IMR-90 (cell line): ENCODE measurements at regions not wholly inside any gene's neighbourhood (a gene's known extent, or its start where the extent isn't known, plus 50 kb on each side); places are given as distances from the start of the nearest gene placed in this dataset.

Source experiments
- ATAC-seq: fragments of 200-7000 bp; cut with Tn5 transposase; 2 replicates; pipeline ENCODE4 v1.9.1; 2020; ENCODE audit warnings: low read depth, mild to moderate bottlenecking, moderate library complexity
- BruUV-seq: library from RNA; stranded (reverse); fragments of 400-500 nt; replicated peaks from 2 replicates; lab custom pipeline; 2021; lab: Mats Ljungman, UMichigan
- CTCF ChIA-PET: fragments of 300-600 bp; formaldehyde crosslinking; extraction: SDS; loops from one replicate; lab custom pipeline; 2021; ENCODE audit warnings: antibody characterized with exemption; lab: Yijun Ruan, JAX
- POLR2A ChIA-PET: fragments of 300-600 bp; sonication (Branson Sonifier 250); formaldehyde crosslinking; loops from one replicate; lab custom pipeline; 2022; ENCODE audit warnings: antibody characterized with exemption; ENCODE audit not compliant: unreplicated experiment; lab: Charles Lee
- DNase-seq: peaks from one replicate; pipeline ENCODE4 v3.0.0; 2013
- H2AFZ ChIP-seq: replicated peaks from 2 replicates; pipeline ENCODE3; 2013; ENCODE audit warnings: low read length, mild to moderate bottlenecking; ENCODE audit not compliant: poor library complexity
- H2AK5ac ChIP-seq: 2 replicates; pipeline ENCODE4 v1.6.1; 2013; ENCODE audit warnings: low read depth, low read length, inconsistent platforms
- H2AK9ac ChIP-seq: replicated peaks from 2 replicates; pipeline ENCODE3; 2013; ENCODE audit warnings: mild to moderate bottlenecking, low read depth, low read length, moderate library complexity; ENCODE audit not compliant: poor library complexity
- H2BK120ac ChIP-seq: 2 replicates; pipeline ENCODE4 v1.6.1; 2013; ENCODE audit warnings: low read depth, low read length, inconsistent platforms
- H2BK15ac ChIP-seq: 3 replicates; pipeline ENCODE4 v1.6.1; 2013; ENCODE audit warnings: low read depth, low read length, inconsistent platforms
- H2BK20ac ChIP-seq: 2 replicates; pipeline ENCODE4 v1.6.1; 2013; ENCODE audit warnings: low read depth, mild to moderate bottlenecking, inconsistent platforms, low read length, moderate library complexity
- H2BK5ac ChIP-seq: 2 replicates; pipeline ENCODE4 v1.6.1; 2013; ENCODE audit warnings: mild to moderate bottlenecking, low read depth, low read length, inconsistent platforms; ENCODE audit not compliant: poor library complexity, severe bottlenecking
- H3K14ac ChIP-seq: replicated peaks from 2 replicates; pipeline ENCODE4 v1.6.1; 2013; ENCODE audit warnings: low read depth, low read length, inconsistent platforms
- H3K18ac ChIP-seq: 2 replicates; pipeline ENCODE4 v1.6.1; 2013; ENCODE audit warnings: low read depth, low read length, control low read depth
- H3K23ac ChIP-seq: 2 replicates; pipeline ENCODE4 v1.6.1; 2013; ENCODE audit warnings: low read depth, low read length, inconsistent platforms
- H3K27ac ChIP-seq: 2 replicates; pipeline ENCODE4 v1.5.1; 2013; ENCODE audit warnings: mild to moderate bottlenecking, control low read depth, low read length; ENCODE audit not compliant: insufficient read depth
- H3K27me3 ChIP-seq: 2 replicates; pipeline ENCODE4 v1.6.1; 2013; ENCODE audit warnings: low read length; ENCODE audit not compliant: control insufficient read depth, insufficient read depth
- H3K36me3 ChIP-seq: 2 replicates; pipeline ENCODE4 v1.6.1; 2013; ENCODE audit warnings: low read length, mixed read lengths; ENCODE audit not compliant: control insufficient read depth, insufficient read depth
- H3K4ac ChIP-seq: 2 replicates; pipeline ENCODE4 v1.6.1; 2013; ENCODE audit warnings: low read depth, low read length, inconsistent platforms
- H3K4me1 ChIP-seq: 2 replicates; pipeline ENCODE4 v1.6.1; 2013; ENCODE audit warnings: low read length, mixed read lengths; ENCODE audit not compliant: control insufficient read depth, insufficient read depth
- H3K4me2 ChIP-seq: 2 replicates; pipeline ENCODE4 v1.6.1; 2013; ENCODE audit warnings: low read depth, mild to moderate bottlenecking, control low read depth, low read length, moderate library complexity
- H3K4me3 ChIP-seq: 2 replicates; pipeline ENCODE4 v1.5.1; 2013; ENCODE audit warnings: low read depth, mild to moderate bottlenecking, control low read depth, low read length, moderate library complexity; ENCODE audit not compliant: insufficient read depth
- H3K56ac ChIP-seq: 2 replicates; pipeline ENCODE4 v1.6.1; 2013; ENCODE audit warnings: low read length, inconsistent platforms; ENCODE audit not compliant: insufficient read depth; ENCODE audit errors: extremely low read depth
- H3K79me1 ChIP-seq, 2 experiments: 2 replicates each; pipeline ENCODE4 v1.6.1; 2013; ENCODE audit warnings: low read length in 2 of 2, inconsistent platforms in 1 of 2, low read depth in 1 of 2
- H3K9ac ChIP-seq: 2 replicates; pipeline ENCODE4 v1.6.1; 2013; ENCODE audit warnings: low read depth, low read length, control low read depth
- H3K9me1 ChIP-seq: 2 replicates; pipeline ENCODE4 v1.6.1; 2013; ENCODE audit warnings: low read length, inconsistent platforms; ENCODE audit not compliant: insufficient read depth
- H3K9me3 ChIP-seq: 2 replicates; pipeline ENCODE4 v1.6.1; 2013; ENCODE audit warnings: low read length; ENCODE audit not compliant: control insufficient read depth, insufficient read depth
- H4K20me1 ChIP-seq: 2 replicates; pipeline ENCODE4 v1.6.1; 2013; ENCODE audit warnings: low read length, inconsistent platforms; ENCODE audit not compliant: insufficient read depth
- H4K5ac ChIP-seq: 2 replicates; pipeline ENCODE4 v1.6.1; 2013; ENCODE audit warnings: mild to moderate bottlenecking, low read depth, low read length, control low read depth
- H4K8ac ChIP-seq, 2 experiments: 2 replicates each; pipeline ENCODE4 v1.6.1; 2013; ENCODE audit warnings: low read depth in 2 of 2, low read length in 2 of 2, control low read depth in 1 of 2, inconsistent platforms in 1 of 2
- H4K91ac ChIP-seq: 2 replicates; pipeline ENCODE4 v1.6.1; 2013; ENCODE audit warnings: low read depth, low read length, inconsistent platforms; ENCODE audit not compliant: insufficient read depth
- BHLHE40 ChIP-seq: fragments of 150-350 bp; IDR thresholded peaks from 2 replicates; pipeline ENCODE4 v1.6.1; 2016; ENCODE audit warnings: mild to moderate bottlenecking, low read depth, low read length
- CEBPB ChIP-seq: IDR thresholded peaks from 2 replicates; pipeline ENCODE4 v1.6.1; 2012; ENCODE audit warnings: low read depth, low read length, improper control_type of control experiment
- CHD1 ChIP-seq: IDR thresholded peaks from 2 replicates; pipeline ENCODE4 v1.6.1; 2012; ENCODE audit warnings: low read depth, low read length, improper control_type of control experiment
- FOS ChIP-seq: fragments of 150-350 bp; IDR thresholded peaks from 2 replicates; pipeline ENCODE4 v1.6.1; 2016; ENCODE audit warnings: low read depth, low read length
- MAZ ChIP-seq: IDR thresholded peaks from 2 replicates; pipeline ENCODE4 v1.6.1; 2012; ENCODE audit warnings: low read depth, mild to moderate bottlenecking, low read length, improper control_type of control experiment, moderate library complexity, borderline replicate concordance
- NFE2L2 ChIP-seq: fragments of 150-350 bp; IDR thresholded peaks from 2 replicates; pipeline ENCODE4 v1.6.1; 2016; ENCODE audit warnings: low read depth, mild to moderate bottlenecking, low read length
- POLR2A ChIP-seq: IDR thresholded peaks from 2 replicates; pipeline ENCODE4 v1.6.1; 2012; ENCODE audit warnings: mild to moderate bottlenecking, low read depth, low read length
- WGBS, 2 experiments: methylation state at CpG; one replicate each; pipeline versions ENCODE4 v1.1.5 to v1.1.7; 2013; ENCODE audit warnings: missing lambda C conversion rate in 2 of 2; ENCODE audit not compliant: insufficient read length in 1 of 2; ENCODE audit errors: extremely low coverage in 2 of 2; 5-methylcytosine and 5-hydroxymethylcytosine counted together
- dilution Hi-C: fragments of 300-500 bp; cut with HindIII; formaldehyde crosslinking; loops from one replicate; pipeline ENCODE4 v1.14.3; 2018; ENCODE audit warnings: low sequenced_read_pairs; ENCODE audit not compliant: unreplicated experiment
- in situ Hi-C: fragments of 300-500 bp; cut with MboI; formaldehyde crosslinking; loops from 3 replicates; pipeline ENCODE4 v1.14.3; 2019; ENCODE audit warnings: low sequenced_read_pairs, inconsistent platforms, mixed read lengths
- intact Hi-C: fragments of 100-400 bp; cut with micrococcal nuclease; formaldehyde crosslinking; loops from 2 replicates; pipeline ENCODE4 v1.10.0; 2022
- TF ChIP-seq, protein P1 (sequence below): fragments of 150-350 bp; IDR thresholded peaks from 2 replicates; pipeline ENCODE4 v1.6.1; 2017; ENCODE audit warnings: mild to moderate bottlenecking, antibody characterized with exemption, low read length, low read depth
- TF ChIP-seq, protein P2 (sequence below): fragments of 150-350 bp; IDR thresholded peaks from 2 replicates; pipeline ENCODE4 v1.6.1; 2016; ENCODE audit warnings: low read depth, mild to moderate bottlenecking, low read length, moderate library complexity, borderline replicate concordance

DNA sequence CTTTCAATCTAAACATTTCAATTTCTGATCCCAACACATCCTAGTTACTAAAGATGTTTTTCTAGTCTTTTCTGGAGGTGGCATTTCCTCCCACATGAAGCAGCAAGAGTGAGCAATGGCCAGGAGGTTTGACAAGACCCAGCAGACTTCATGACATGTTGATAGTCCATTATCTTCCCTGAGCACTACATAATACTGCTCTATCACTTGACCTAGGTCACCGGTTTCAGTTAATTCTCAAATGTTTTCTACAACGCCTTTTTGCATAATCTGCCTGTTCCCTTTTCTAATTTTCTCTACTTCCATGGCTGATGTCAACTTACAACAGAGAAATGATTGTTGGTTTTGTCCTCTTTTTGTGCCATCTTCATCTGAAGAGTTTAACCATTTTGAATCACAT lies 62.0 kb upstream of the GPRIN3 start:
- no peak overlapping the region for H2BK15ac ChIP-seq
- no peak overlapping the region for H2BK120ac ChIP-seq
- in situ Hi-C loops (no loop called here), dilution Hi-C loops (no loop called here), intact Hi-C loops (no loop called here)
- no peak overlapping the region for H3K56ac ChIP-seq
- H2AFZ ChIP-seq, result no peak overlapping the region
- H4K8ac ChIP-seq, result no peak overlapping the region
- H3K27ac ChIP-seq, result no peak overlapping the region
- H4K20me1 ChIP-seq, result no peaks in the 10 kb centered on the region
- no peak for TF ChIP-seq MAZ
- no peak for TF ChIP-seq BHLHE40
- TF ChIP-seq NFE2L2, result no peak
- no peak for TF ChIP-seq CHD1
- TF ChIP-seq, protein P1, sequence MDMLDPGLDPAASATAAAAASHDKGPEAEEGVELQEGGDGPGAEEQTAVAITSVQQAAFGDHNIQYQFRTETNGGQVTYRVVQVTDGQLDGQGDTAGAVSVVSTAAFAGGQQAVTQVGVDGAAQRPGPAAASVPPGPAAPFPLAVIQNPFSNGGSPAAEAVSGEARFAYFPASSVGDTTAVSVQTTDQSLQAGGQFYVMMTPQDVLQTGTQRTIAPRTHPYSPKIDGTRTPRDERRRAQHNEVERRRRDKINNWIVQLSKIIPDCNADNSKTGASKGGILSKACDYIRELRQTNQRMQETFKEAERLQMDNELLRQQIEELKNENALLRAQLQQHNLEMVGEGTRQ, result no peak
- no peak for TF ChIP-seq FOS
- TF ChIP-seq, protein P2, sequence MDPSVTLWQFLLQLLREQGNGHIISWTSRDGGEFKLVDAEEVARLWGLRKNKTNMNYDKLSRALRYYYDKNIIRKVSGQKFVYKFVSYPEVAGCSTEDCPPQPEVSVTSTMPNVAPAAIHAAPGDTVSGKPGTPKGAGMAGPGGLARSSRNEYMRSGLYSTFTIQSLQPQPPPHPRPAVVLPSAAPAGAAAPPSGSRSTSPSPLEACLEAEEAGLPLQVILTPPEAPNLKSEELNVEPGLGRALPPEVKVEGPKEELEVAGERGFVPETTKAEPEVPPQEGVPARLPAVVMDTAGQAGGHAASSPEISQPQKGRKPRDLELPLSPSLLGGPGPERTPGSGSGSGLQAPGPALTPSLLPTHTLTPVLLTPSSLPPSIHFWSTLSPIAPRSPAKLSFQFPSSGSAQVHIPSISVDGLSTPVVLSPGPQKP, result no peak
- no peak for TF ChIP-seq POLR2A
- no peak for TF ChIP-seq CEBPB
- POLR2A ChIA-PET, result no interaction called here
- no peak overlapping the region for H3K4ac ChIP-seq
- H3K23ac ChIP-seq, result no peak overlapping the region
- WGBS, 2 experiments, result 80% methylated on average over 1 of the region's 2 CpGs; no CpG with 5 or more reads in 1 of the 2 experiments
- no peak overlapping the region for H2AK9ac ChIP-seq
- no peaks in the 10 kb centered on the region for H3K27me3 ChIP-seq
- DNase-seq (no peak), ATAC-seq (no peak)
- H2BK5ac ChIP-seq, result no peak overlapping the region
- H2AK5ac ChIP-seq, result no peak overlapping the region
- no peak overlapping the region for H4K5ac ChIP-seq
- H2BK20ac ChIP-seq, result no peak overlapping the region
- H3K36me3 ChIP-seq, result no peaks in the 10 kb centered on the region
- no peaks in the 10 kb centered on the region for H3K4me1 ChIP-seq
- H3K9ac ChIP-seq, result no peak overlapping the region
- CTCF ChIA-PET, result no interaction called here
- H3K14ac ChIP-seq, result no peak overlapping the region
- H3K4me3 ChIP-seq, result no peak overlapping the region
- no peak overlapping the region for H4K91ac ChIP-seq
- no peaks in the 10 kb centered on the region for H3K9me1 ChIP-seq
- H3K9me3 ChIP-seq, result no peaks in the 10 kb centered on the region
- BruUV-seq, result no TSS peak
- H3K4me2 ChIP-seq, result no peak overlapping the region
- H3K18ac ChIP-seq, result no peak overlapping the region
- no peaks in the 10 kb centered on the region for H3K79me1 ChIP-seq
